ENCODE measurements at regions not wholly inside any gene's neighbourhood (a gene's known extent, or its start where the extent isn't known, plus 50 kb on each side); places are given as distances from the start of the nearest gene placed in this dataset.
"Not testable (repeated sequence)": the region's sequence is repeated elsewhere in the genome, so short reads cannot be mapped to it uniquely, and the experiment has no call there.

DNA sequence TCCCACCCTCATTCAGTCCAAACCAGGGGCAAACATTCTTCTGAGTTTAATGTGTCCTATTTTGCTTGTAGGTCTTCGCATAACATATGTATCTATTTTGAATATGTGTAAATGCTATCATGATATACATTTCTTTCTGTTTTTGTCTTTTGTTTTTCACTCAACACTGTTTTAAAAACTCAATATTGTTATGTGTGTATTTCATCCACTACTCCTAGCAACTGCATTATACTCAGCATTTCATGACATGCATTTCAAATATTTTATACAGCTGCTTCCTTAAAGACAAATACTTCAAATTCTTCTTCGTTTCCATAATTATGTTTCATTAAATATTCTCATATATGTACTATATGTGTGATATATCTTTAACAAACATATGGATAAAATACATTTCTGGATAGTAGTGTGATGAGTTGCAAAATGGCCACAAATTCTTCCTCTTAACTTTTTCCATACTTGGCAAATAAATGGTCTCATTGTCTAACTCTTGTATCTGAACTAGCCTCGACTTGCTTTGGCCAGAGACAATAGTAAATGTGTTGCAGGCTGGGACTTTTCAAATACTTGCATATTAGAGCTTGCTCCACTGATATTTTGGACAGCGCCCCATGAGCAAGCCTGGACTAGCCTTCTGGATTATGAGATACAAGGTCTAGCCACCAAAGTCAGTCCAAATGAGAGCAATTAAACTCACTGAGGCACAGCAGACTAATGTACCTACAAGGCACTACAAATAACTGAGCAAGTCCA is 539.7 kb upstream of the KCND2 start:
- Mint-ChIP-seq H3K9me3 (peaks cover 0 to 5% (median 0%) of the 10 kb centered on the region in 7 donors), H3K36me3 (no peaks in the 10 kb centered on the region), H3K27ac (no peak overlapping the region), H3K4me1 (no peaks in the 10 kb centered on the region), H3K4me3 (no peak overlapping the region), H3K27me3 (no peaks in the 10 kb centered on the region)
- ATAC-seq (ENCODE audit: low read depth in 2 of 2) (no peak), DNase-seq (no peak)

DNA sequence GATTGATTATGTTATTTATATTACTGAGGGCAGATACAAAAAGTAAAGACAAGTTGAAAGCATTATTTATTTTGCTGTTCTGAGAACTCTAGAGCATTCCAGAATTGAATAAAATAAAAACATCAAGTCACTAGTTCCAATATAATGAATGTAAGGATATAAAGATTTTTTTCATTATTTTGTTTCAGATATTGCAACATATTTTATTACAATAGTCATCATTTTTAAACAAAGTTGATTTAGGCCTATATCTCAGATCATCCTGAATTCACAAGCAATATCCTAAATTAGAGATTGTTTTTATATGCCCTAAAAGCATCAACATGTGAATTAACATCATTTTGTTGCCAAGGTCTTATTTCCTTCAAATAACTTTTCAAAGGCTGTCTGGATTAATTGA is 535.6 kb upstream of the KCND2 start:
- Mint-ChIP-seq H3K36me3 (no peaks in the 10 kb centered on the region), H3K9me3 (peaks cover 0 to 8% (median 0%) of the 10 kb centered on the region in 7 donors), H3K27ac (no peak overlapping the region), H3K4me1 (no peaks in the 10 kb centered on the region), H3K27me3 (no peaks in the 10 kb centered on the region), H3K4me3 (no peak overlapping the region)
- ATAC-seq (ENCODE audit: low read depth in 2 of 2) (no peak), DNase-seq (no peak)

DNA sequence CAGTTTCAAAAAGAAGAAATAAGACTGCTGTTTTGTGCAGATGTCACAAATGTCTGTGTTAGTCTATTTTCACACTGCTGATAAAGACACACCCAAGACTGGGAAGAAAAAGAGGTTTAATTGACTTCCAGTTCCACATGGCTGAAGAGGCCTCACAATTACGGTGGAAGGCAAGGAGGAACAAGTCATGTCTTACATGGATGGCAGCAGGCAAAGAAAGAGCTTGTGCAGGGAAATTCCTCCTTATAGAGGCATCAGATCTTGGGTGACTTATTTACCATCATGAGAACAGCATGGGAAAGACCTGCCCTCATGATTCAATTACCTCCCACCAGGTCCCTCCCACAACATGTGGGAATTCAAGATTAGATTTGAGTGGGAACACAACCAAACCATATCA is 527.7 kb upstream of the KCND2 start:
- not testable (repeated sequence) for H3K36me3 Mint-ChIP-seq; H3K27ac Mint-ChIP-seq; ATAC-seq (ENCODE audit: low read depth in 2 of 2); H3K4me1 Mint-ChIP-seq; H3K4me3 Mint-ChIP-seq; H3K27me3 Mint-ChIP-seq; DNase-seq; H3K9me3 Mint-ChIP-seq

DNA sequence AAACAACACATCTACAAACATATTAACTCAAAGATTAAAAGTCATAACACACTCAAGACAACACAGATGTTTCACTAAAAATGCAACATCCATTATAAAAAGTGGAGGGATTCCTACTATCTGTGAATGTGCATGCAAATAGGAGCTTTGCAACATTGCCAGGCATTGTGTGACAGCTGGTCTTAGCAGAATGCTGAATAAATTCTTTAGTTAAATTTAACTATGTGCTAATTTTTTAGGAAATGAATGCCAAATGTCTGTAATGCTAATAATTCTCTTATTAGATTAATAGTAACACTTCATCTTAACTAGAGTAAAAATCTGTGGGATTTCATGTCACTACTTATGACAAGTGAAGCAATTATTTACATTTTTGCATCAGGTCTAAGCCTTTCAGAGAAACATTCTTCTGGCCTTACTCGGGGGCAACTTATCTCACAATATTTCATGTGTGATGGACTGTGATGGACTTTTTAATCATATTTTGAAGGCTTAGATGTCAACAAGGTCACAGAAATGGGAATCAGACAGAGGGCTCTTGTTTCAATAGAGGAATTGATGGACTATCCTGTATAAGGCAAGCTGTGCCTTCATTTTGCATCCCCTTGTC is 524.6 kb upstream of the KCND2 start:
- H3K9me3 Mint-ChIP-seq: peaks cover 0 to 2% (median 0%) of the 10 kb centered on the region in 7 donors
- H3K36me3 Mint-ChIP-seq: no peaks in the 10 kb centered on the region
- no peaks in the 10 kb centered on the region for H3K4me1 Mint-ChIP-seq
- no peak overlapping the region for H3K27ac Mint-ChIP-seq
- ATAC-seq (ENCODE audit: low read depth in 2 of 2) (no peak), DNase-seq (no peak)
- no peaks in the 10 kb centered on the region for H3K27me3 Mint-ChIP-seq
- H3K4me3 Mint-ChIP-seq: no peak overlapping the region

DNA sequence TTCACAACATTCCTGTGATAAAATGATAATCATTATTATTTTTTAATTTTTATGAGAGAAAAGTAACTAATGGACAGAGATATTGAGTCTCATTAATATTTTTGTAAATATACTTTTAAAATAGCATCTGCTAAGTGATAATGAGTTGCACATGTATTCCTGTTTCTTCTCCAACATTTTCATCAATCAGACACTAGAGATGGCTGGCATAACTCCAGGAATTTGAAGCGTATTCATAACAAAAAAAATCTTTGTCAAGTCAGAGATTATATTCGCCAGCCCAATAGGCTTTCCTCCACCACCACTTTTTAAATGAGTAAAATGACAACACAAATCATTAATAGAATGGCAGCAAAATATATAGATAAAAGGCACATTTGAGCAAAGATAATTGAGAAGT is 524.0 kb upstream of the KCND2 start:
- Mint-ChIP-seq H3K9me3 (peaks cover 0 to 2% (median 0%) of the 10 kb centered on the region in 7 donors), H3K27ac (no peak overlapping the region), H3K27me3 (no peaks in the 10 kb centered on the region), H3K36me3 (no peaks in the 10 kb centered on the region), H3K4me3 (no peak overlapping the region), H3K4me1 (no peaks in the 10 kb centered on the region)
- DNase-seq (no peak), ATAC-seq (ENCODE audit: low read depth in 2 of 2) (no peak)

DNA sequence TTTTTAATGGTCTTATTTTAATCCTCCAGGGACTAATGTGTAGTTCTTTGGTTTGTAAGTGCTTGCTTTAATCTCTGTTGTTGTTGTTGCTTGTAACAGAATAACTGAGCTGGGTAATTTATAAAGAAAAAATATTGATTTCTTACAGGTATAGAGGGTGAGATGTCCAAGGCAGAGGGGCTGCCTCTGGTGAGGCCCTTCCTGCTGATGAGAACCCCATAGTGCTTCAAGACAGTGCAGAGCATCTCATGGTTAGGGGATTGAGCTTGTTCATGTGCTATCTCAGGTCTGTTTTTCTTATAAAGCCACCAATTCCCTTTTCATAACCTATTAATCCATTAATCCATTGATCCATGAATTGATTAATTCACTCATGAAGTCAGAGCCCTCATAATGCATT is 516.3 kb upstream of the KCND2 start:
- no peaks in the 10 kb centered on the region for H3K27me3 Mint-ChIP-seq
- DNase-seq (no peak), ATAC-seq (ENCODE audit: low read depth in 2 of 2) (no peak)
- H3K9me3 Mint-ChIP-seq: peaks cover 0 to 4% (median 0%) of the 10 kb centered on the region in 7 donors
- H3K4me3 Mint-ChIP-seq: no peak overlapping the region
- no peaks in the 10 kb centered on the region for H3K36me3 Mint-ChIP-seq
- no peaks in the 10 kb centered on the region for H3K4me1 Mint-ChIP-seq
- H3K27ac Mint-ChIP-seq: no peak overlapping the region

DNA sequence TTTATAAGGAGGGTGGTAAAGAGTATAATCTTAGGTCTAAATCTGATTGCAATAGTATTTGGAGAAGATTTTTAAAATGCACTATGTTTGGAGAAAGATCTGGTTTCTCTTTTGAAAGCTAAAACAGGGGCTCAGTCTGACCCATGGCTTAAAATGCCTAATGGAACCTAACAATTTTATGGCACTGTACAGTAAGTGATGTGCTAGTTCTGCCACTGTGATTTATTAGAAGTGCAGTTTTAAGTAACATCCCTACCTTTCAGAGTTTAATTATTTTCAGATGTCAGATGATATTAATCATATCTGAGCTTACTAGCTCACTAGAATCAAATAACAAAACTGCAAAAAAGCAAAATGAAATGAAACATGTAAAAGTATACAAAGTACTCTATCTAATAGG is 514.7 kb upstream of the KCND2 start:
- H3K9me3 Mint-ChIP-seq: peaks cover 0 to 4% (median 0%) of the 10 kb centered on the region in 7 donors
- H3K27ac Mint-ChIP-seq: no peak overlapping the region
- H3K36me3 Mint-ChIP-seq: no peaks in the 10 kb centered on the region
- no peaks in the 10 kb centered on the region for H3K4me1 Mint-ChIP-seq
- ATAC-seq (ENCODE audit: low read depth in 2 of 2) (no peak), DNase-seq (no peak)
- no peaks in the 10 kb centered on the region for H3K27me3 Mint-ChIP-seq
- no peak overlapping the region for H3K4me3 Mint-ChIP-seq

DNA sequence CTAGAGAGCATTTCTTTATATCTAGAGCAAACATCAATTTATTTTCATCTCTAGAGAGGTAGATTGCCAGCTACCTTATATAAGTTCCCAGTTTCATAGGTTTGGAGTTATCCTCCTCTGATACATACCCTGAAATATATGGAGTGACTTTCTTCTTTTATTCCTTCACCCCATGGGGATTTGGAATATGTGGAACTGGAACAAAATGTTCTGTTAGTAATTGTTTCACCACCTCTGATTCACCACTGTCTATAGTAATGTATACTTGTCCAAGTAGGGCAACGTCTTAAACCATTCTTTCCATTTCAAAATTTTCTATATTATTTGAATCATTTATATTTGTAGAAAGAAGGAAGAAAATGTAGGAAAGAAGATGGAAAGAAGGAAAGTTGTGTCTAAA is 511.2 kb upstream of the KCND2 start:
- H3K36me3 Mint-ChIP-seq: no peaks in the 10 kb centered on the region
- no peak overlapping the region for H3K4me3 Mint-ChIP-seq
- no peak overlapping the region for H3K27ac Mint-ChIP-seq
- DNase-seq (no peak), ATAC-seq (ENCODE audit: low read depth in 2 of 2) (no peak)
- H3K9me3 Mint-ChIP-seq: peaks cover 0 to 6% (median 0%) of the 10 kb centered on the region in 7 donors
- H3K27me3 Mint-ChIP-seq: no peaks in the 10 kb centered on the region
- H3K4me1 Mint-ChIP-seq: no peaks in the 10 kb centered on the region

DNA sequence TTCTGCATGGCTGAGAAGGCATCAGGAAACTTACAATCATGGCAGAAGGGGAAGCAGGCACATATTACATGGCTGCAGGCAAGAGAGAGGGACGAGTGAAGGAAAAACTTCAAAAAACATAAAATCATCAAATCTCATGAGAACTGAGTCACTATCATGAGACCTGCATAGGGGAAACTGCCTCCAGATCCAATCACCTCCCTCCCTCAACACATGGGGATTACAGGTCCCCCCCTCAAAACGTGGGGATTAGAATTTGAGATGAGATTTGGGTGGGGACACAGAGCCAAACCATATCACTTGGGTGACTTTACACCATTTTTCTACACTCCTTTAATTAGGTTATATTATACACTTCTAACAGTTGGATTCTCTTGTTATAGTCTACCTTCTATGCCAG is 490.7 kb upstream of the KCND2 start:
- Mint-ChIP-seq H3K27me3 (no peaks in the 10 kb centered on the region), H3K9me3 (peaks cover 0 to 1% (median 0%) of the 10 kb centered on the region in 7 donors), H3K4me3 (no peak overlapping the region), H3K4me1 (no peaks in the 10 kb centered on the region), H3K27ac (no peak overlapping the region), H3K36me3 (no peaks in the 10 kb centered on the region)
- DNase-seq (no peak), ATAC-seq (ENCODE audit: low read depth in 2 of 2) (no peak)

DNA sequence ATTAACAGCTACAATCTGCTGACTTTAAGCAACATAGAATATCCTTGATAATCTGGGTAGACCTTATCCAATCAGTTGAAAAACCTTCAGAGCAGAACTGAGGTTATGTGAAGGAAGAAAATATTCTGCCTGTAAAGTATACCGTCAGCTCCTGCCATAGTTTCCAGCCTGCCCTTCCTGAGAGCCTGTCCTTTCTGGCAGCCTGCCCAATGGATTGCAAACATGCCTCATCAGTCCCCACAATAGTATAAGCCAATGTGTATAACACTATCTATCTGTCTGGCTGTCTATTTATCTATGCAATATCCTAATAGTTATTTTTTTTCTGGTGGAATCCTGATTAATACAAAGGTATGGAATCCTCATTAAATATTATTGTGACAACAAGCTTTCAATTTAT is 489.2 kb upstream of the KCND2 start:
- Mint-ChIP-seq H3K9me3 (peaks cover 0 to 1% (median 0%) of the 10 kb centered on the region in 7 donors), H3K36me3 (no peaks in the 10 kb centered on the region), H3K4me1 (no peaks in the 10 kb centered on the region), H3K27me3 (no peaks in the 10 kb centered on the region), H3K27ac (no peak overlapping the region), H3K4me3 (no peak overlapping the region)
- ATAC-seq (ENCODE audit: low read depth in 2 of 2) (no peak), DNase-seq (no peak)

DNA sequence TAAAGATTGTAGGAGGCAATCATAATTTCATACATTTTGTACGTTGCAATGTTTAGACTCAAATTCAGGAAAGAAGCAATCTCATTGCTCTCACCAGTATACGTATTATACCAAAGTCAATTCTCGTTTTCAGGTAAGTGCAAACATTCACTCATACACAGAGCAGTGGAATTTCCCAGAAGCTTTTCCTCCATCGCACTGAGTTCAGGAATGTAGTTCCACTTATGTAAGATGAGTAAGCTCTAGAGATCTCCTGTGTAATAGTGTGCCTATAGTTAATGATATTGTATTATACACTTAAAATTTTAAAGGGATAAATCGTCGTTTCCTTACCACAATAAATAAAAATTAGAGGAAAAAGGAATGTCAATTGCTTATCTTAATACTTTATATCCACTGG is 470.8 kb upstream of the KCND2 start:
- H3K27me3 Mint-ChIP-seq: no peaks in the 10 kb centered on the region
- no peaks in the 10 kb centered on the region for H3K4me1 Mint-ChIP-seq
- ATAC-seq (ENCODE audit: low read depth in 2 of 2): no peak
- H3K4me3 Mint-ChIP-seq: no peak overlapping the region
- no peak overlapping the region for H3K27ac Mint-ChIP-seq
- no peak for DNase-seq
- peaks cover 0 to 1% (median 0%) of the 10 kb centered on the region in 7 donors for H3K9me3 Mint-ChIP-seq
- H3K36me3 Mint-ChIP-seq: no peaks in the 10 kb centered on the region

DNA sequence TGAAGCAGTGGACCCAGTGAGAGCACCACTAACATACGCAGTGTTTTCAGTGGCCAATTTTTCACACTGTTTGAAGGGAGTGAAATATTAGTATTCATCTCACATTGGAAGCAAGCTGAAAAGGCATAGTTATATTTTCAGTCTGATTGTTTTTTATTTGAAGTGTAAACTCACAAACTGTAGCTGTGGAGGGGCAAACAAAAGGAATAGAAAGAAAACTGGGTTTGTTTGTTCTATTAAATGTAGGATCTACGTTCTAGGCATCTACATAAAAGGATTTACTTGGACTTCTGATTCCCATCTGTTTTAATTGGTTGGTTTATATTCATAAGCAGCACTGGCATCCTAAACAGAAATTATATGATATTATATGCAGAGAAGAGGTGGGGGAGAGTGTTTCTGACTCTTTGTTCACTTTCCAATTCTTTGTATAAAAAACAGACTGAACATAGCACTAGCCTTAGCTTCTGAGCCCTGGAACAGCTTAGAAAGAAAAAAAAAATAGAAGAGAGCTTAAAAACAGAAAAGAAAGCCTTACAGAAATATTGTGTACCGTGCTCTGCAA is 447.8 kb upstream of the KCND2 start:
- Mint-ChIP-seq H3K27ac (no peak overlapping the region), H3K4me1 (no peaks in the 10 kb centered on the region)
- no peak for ATAC-seq (ENCODE audit: low read depth in 2 of 2)

DNA sequence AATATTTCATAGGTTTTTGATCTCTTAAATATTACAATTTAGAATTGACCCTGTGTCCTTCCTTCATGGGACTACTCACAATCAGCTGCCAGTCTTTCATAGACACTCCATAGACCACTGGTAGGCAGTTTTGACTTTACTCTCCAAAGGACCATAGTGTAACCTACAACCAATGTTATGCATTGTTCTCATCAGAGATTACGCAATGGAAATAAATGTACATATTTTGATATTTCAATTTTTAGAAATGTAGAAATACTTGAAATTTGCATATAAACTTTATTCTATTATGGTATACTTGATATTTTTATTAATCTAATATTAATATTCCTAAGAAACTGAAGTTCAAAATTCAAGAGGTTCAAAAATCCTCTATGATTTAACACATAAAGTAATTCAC is 446.4 kb upstream of the KCND2 start:
- H3K4me1 Mint-ChIP-seq: no peaks in the 10 kb centered on the region
- H3K27ac Mint-ChIP-seq: no peak overlapping the region
- DNase-seq (no peak), ATAC-seq (ENCODE audit: low read depth in 2 of 2) (no peak)
- H3K9me3 Mint-ChIP-seq: peaks cover 0 to 9% (median 4%) of the 10 kb centered on the region in 7 donors
- H3K4me3 Mint-ChIP-seq: no peak overlapping the region
- no peaks in the 10 kb centered on the region for H3K27me3 Mint-ChIP-seq
- H3K36me3 Mint-ChIP-seq: no peaks in the 10 kb centered on the region

More for the DNA sequence above, 447.8 kb upstream of the KCND2 start:
- Mint-ChIP-seq H3K9me3 (peaks cover 0 to 13% (median 6%) of the 10 kb centered on the region in 7 donors), H3K4me3 (no peak overlapping the region), H3K36me3 (no peaks in the 10 kb centered on the region), H3K27me3 (no peaks in the 10 kb centered on the region)
- no peak for DNase-seq

DNA sequence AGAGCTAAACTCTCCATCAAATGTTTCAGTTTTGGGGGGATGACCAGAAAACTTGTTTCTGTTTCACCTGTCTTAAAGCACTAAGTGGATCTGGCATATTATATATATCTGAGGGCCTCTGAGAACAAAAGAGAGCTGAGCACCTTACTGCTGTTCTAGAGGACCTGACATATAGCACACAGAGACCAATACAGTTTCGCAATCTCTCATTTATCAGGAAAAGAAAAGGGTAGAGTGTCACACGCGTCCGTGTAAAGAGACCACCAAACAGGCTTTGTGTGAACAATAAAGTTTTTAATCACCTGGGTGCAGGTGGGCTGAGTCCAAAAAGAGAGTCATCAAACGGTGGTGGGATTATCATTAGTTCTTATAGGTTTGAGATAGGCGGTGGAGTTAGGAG is 434.5 kb upstream of the KCND2 start:
- no peak overlapping the region for H3K4me3 Mint-ChIP-seq
- peaks cover 4 to 18% (median 13%) of the 10 kb centered on the region in 7 donors for H3K9me3 Mint-ChIP-seq
- H3K27ac Mint-ChIP-seq: no peak overlapping the region
- no peaks in the 10 kb centered on the region for H3K4me1 Mint-ChIP-seq
- no peaks in the 10 kb centered on the region for H3K27me3 Mint-ChIP-seq
- ATAC-seq (ENCODE audit: low read depth in 2 of 2): no peak
- DNase-seq: no peak
- no peaks in the 10 kb centered on the region for H3K36me3 Mint-ChIP-seq
